Transverse colon (tissue), 4 donors: ENCODE measurements at regions not wholly inside any gene's neighbourhood (a gene's known extent, or its start where the extent isn't known, plus 50 kb on each side); places are given as distances from the start of the nearest gene placed in this dataset.

Experiments
- CTCF ChIP-seq, 5 experiments: fragments of 200-600 bp in 3 of 5; fragments of 450-650 bp in 2 of 5; sonication (generic) in 3 of 5; IDR thresholded peaks; 1 replicate in 2 of 5; 2 replicates in 3 of 5; pipeline ENCODE4 v1.5.1; 2016 to 2017; ENCODE audit warnings: antibody characterized with exemption in 5 of 5, inconsistent platforms in 3 of 5, mild to moderate bottlenecking in 2 of 5, moderate library complexity in 1 of 5
- EP300 ChIP-seq: sonication (generic); formaldehyde crosslinking; IDR thresholded peaks from one replicate; pipeline ENCODE4 v1.6.1; 2017; ENCODE audit warnings: antibody characterized with exemption, low read depth
- POLR2A ChIP-seq: fragments of 450-650 bp; IDR thresholded peaks from one replicate; pipeline ENCODE4 v1.6.1; 2016; ENCODE audit warnings: antibody characterized with exemption, mild to moderate bottlenecking, moderate library complexity
- POLR2AphosphoS5 ChIP-seq, 3 donors: sonication (generic); formaldehyde crosslinking; IDR thresholded peaks; one replicate each; pipeline ENCODE4 v1.6.1; 2016; ENCODE audit warnings: antibody characterized with exemption in 3 of 3

GRCh38 chr12:93176165-93176564, 201.6 kb upstream of the NUDT4 start:
- TF ChIP-seq CTCF (IDR thresholded peaks at IDR 0.05) (no peak), POLR2A (no peak), POLR2AphosphoS5 (IDR thresholded peaks at IDR 0.05) (no peak), EP300 (no peak)
